KMS-11 (cell line): ENCODE measurements at regions not wholly inside any gene's neighbourhood (a gene's known extent, or its start where the extent isn't known, plus 50 kb on each side); places are given as distances from the start of the nearest gene placed in this dataset.

Source experiments
- H2AFZ ChIP-seq: fragments of 200-600 bp; sonication (generic); 2 replicates; pipeline ENCODE4 v1.6.1; 2016; ENCODE audit warnings: antibody characterized with exemption, mixed run types, low read depth
- H3K27ac ChIP-seq: fragments of 200-600 bp; sonication (generic); 2 replicates; pipeline ENCODE4 v1.6.1; 2016; ENCODE audit warnings: mild to moderate bottlenecking, mixed run types
- H3K27me3 ChIP-seq: fragments of 200-600 bp; sonication (generic); 2 replicates; pipeline ENCODE4 v1.6.1; 2017; ENCODE audit warnings: mild to moderate bottlenecking, low read depth, mixed run types, moderate library complexity; ENCODE audit not compliant: insufficient read depth
- H3K36me3 ChIP-seq: fragments of 200-600 bp; sonication (generic); 2 replicates; pipeline ENCODE4 v1.6.1; 2017; ENCODE audit warnings: mild to moderate bottlenecking, mixed run types; ENCODE audit not compliant: insufficient read depth
- H3K4me1 ChIP-seq: fragments of 200-600 bp; sonication (generic); 2 replicates; pipeline ENCODE4 v1.6.1; 2016; ENCODE audit warnings: mild to moderate bottlenecking, low read depth, mixed run types; ENCODE audit not compliant: poor library complexity, severe bottlenecking
- H3K4me2 ChIP-seq: fragments of 200-600 bp; sonication (generic); 2 replicates; pipeline ENCODE4 v1.7.0; 2016; ENCODE audit warnings: mild to moderate bottlenecking, mixed run types
- H3K4me3 ChIP-seq: fragments of 200-600 bp; sonication (generic); IDR thresholded peaks from 2 replicates; pipeline ENCODE4 v1.6.1; 2017; ENCODE audit warnings: low read depth, low read length, mixed read lengths; ENCODE audit not compliant: insufficient read depth
- H3K79me2 ChIP-seq: fragments of 200-600 bp; sonication (generic); 2 replicates; pipeline ENCODE4 v1.6.1; 2016; ENCODE audit warnings: low read depth, mixed run types; ENCODE audit not compliant: insufficient read depth
- H3K9ac ChIP-seq: fragments of 200-600 bp; sonication (generic); 2 replicates; pipeline ENCODE4 v1.6.1; 2016; ENCODE audit warnings: mild to moderate bottlenecking, mixed run types
- H4K20me1 ChIP-seq: fragments of 200-600 bp; sonication (generic); 2 replicates; pipeline ENCODE4 v1.6.1; 2016; ENCODE audit warnings: mild to moderate bottlenecking, mixed run types; ENCODE audit not compliant: insufficient read depth
- TF ChIP-seq, protein P1 (sequence below): fragments of 200-600 bp; sonication (generic); conservative IDR thresholded peaks from 2 replicates; pipeline ENCODE4 v1.6.1; 2017; ENCODE audit warnings: low read depth, mild to moderate bottlenecking, antibody characterized with exemption, low read length, moderate library complexity, mixed read lengths

DNA sequence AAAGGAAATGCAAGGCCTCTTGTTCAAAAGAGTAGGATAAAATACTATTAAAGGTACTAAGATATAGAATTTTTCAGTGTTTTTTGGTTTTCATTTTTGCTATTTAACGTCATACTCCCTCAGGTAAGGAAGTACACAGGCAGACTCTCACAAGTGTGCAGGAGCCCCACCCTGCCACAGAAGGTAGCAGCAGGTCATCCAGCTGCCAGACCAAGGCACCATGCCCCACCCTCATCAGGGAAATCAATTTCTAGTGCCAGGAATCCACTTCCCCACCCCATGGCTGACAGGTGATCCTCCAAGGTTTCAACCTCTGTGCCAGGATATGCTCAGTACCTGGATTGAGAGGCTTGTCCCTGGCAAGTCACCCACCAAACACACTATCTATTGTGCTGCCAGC, 712.9 kb downstream of the SORCS3 start:
- Histone ChIP-seq H3K4me3 (no peak overlapping the region), H3K4me1 (no peaks in the 10 kb centered on the region), H3K27me3 (no peaks in the 10 kb centered on the region), H4K20me1 (no peaks in the 10 kb centered on the region), H2AFZ (no peak overlapping the region), H3K9ac (no peak overlapping the region), H3K79me2 (no peaks in the 10 kb centered on the region), H3K36me3 (no peaks in the 10 kb centered on the region), H3K4me2 (no peak overlapping the region), H3K27ac (no peak overlapping the region)
- TF ChIP-seq, protein P1, sequence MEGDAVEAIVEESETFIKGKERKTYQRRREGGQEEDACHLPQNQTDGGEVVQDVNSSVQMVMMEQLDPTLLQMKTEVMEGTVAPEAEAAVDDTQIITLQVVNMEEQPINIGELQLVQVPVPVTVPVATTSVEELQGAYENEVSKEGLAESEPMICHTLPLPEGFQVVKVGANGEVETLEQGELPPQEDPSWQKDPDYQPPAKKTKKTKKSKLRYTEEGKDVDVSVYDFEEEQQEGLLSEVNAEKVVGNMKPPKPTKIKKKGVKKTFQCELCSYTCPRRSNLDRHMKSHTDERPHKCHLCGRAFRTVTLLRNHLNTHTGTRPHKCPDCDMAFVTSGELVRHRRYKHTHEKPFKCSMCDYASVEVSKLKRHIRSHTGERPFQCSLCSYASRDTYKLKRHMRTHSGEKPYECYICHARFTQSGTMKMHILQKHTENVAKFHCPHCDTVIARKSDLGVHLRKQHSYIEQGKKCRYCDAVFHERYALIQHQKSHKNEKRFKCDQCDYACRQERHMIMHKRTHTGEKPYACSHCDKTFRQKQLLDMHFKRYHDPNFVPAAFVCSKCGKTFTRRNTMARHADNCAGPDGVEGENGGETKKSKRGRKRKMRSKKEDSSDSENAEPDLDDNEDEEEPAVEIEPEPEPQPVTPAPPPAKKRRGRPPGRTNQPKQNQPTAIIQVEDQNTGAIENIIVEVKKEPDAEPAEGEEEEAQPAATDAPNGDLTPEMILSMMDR = no peak

DNA sequence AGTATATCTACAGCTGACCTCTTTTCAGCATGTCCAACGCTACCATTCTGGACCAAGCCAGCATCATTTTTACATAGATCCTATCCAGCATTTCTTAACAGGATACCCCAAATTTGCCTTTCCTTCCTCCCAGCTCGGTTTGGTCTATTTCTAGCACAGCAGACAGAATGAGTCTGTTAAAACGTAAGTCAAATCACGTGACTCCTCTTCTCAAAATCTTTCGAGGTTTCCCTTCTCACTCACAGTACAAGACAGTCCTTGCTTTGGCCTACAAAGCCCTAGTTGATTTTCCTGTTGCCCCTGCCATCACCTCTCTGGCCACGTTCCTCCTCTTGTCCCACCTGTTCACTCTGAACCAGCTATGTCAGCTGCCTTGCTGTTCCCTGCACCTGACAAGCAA, 711.7 kb downstream of the SORCS3 start:
- H4K20me1 ChIP-seq = no peaks in the 10 kb centered on the region
- H3K4me1 ChIP-seq = no peaks in the 10 kb centered on the region
- no peak overlapping the region for H3K9ac ChIP-seq
- H3K4me3 ChIP-seq = no peak overlapping the region
- no peak overlapping the region for H3K4me2 ChIP-seq
- TF ChIP-seq, protein P1 = no peak
- H2AFZ ChIP-seq = no peak overlapping the region
- H3K27ac ChIP-seq = no peak overlapping the region
- H3K27me3 ChIP-seq = no peaks in the 10 kb centered on the region
- H3K79me2 ChIP-seq = no peaks in the 10 kb centered on the region
- no peaks in the 10 kb centered on the region for H3K36me3 ChIP-seq

DNA sequence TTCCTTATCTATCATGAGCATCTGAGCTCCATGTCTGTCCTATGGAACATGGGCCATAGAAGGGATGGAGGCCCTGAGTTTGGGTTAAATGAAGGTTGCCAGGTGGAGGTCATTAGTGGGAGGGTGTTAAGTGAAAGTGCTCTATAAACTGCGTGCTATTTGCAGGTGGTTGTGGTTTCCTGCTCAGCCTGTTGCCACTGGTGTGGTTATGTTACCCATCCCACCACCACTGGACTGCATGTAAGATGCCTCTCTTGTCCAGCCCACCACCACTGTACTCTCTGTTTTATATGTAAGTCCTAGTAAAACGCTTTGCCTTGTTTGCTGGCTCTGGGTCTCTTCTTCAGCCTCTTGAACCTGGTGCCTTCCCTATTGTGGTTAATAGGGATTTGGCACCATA, 711.2 kb downstream of the SORCS3 start:
- Histone ChIP-seq H3K36me3 (no peaks in the 10 kb centered on the region), H3K4me3 (no peak overlapping the region), H3K27me3 (no peaks in the 10 kb centered on the region), H3K27ac (no peak overlapping the region), H3K79me2 (no peaks in the 10 kb centered on the region), H3K4me1 (no peaks in the 10 kb centered on the region), H3K9ac (no peak overlapping the region), H4K20me1 (no peaks in the 10 kb centered on the region), H2AFZ (no peak overlapping the region), H3K4me2 (no peak overlapping the region)
- TF ChIP-seq, protein P1 = no peak

DNA sequence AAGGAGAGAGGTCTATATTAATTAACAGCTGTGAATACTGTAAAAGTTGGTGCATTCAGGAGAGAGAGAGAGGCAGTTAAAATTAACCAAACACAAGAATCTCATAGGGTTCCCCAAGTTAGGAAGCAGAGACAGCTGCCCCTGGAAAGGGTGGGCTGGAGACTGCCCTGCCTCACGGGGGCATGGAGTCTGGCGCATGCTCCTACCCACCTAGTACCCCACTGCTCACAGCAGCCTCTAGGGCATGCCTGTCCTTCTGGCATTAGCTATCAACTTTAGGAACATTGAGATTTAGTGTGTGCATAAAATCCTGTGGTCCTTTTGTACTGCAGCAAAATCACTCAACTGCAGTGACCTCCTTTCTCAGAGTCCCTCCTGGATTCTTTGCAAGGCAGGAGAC, 710.1 kb downstream of the SORCS3 start:
- TF ChIP-seq, protein P1 = no peak

More for the DNA sequence above, 710.1 kb downstream of the SORCS3 start:
- Histone ChIP-seq H3K36me3 (no peaks in the 10 kb centered on the region), H2AFZ (no peak overlapping the region), H3K79me2 (no peaks in the 10 kb centered on the region), H4K20me1 (no peaks in the 10 kb centered on the region), H3K4me3 (no peak overlapping the region), H3K4me1 (no peaks in the 10 kb centered on the region), H3K27ac (no peak overlapping the region), H3K9ac (no peak overlapping the region), H3K27me3 (no peaks in the 10 kb centered on the region), H3K4me2 (no peak overlapping the region)
